SK-N-SH (cell line): ENCODE measurements at regions not wholly inside any gene's neighbourhood (a gene's known extent, or its start where the extent isn't known, plus 50 kb on each side); places are given as distances from the start of the nearest gene placed in this dataset.

ENCODE experiments used
- EZH2phosphoT487 ChIP-seq: fragments of 200-600 bp; sonication (generic); IDR thresholded peaks from 2 replicates; pipeline ENCODE4 v1.6.1; 2017; ENCODE audit warnings: low read depth, mixed run types, mild to moderate bottlenecking, antibody characterized with exemption, moderate library complexity, borderline replicate concordance
- JUND ChIP-seq: IDR thresholded peaks from 2 replicates; pipeline ENCODE4 v1.4.0; 2012
- NFIC ChIP-seq: IDR thresholded peaks from 2 replicates; pipeline ENCODE4 v1.4.0; 2012; ENCODE audit warnings: borderline replicate concordance
- POLR2AphosphoS5 ChIP-seq: IDR thresholded peaks from 2 replicates; pipeline ENCODE4 v1.6.1; 2012; ENCODE audit warnings: low read depth, low read length
- RFX5 ChIP-seq: IDR thresholded peaks from 2 replicates; pipeline ENCODE4 v1.6.1; 2012; ENCODE audit warnings: mild to moderate bottlenecking, improper control_type of control experiment, low read length
- RXRA ChIP-seq: IDR thresholded peaks from 2 replicates; pipeline ENCODE4 v1.4.0; 2012; ENCODE audit warnings: low read depth, mild to moderate bottlenecking, borderline replicate concordance
- SMC3 ChIP-seq: IDR thresholded peaks from 2 replicates; pipeline ENCODE4 v1.6.1; 2012; ENCODE audit warnings: low read depth, low read length, improper control_type of control experiment
- TEAD4 ChIP-seq: IDR thresholded peaks from 2 replicates; pipeline ENCODE4 v1.4.0; 2012; ENCODE audit warnings: mild to moderate bottlenecking, borderline replicate concordance; ENCODE audit not compliant: insufficient read depth
- YY1 ChIP-seq: IDR thresholded peaks from 2 replicates; pipeline ENCODE4 v1.4.0; 2012; ENCODE audit warnings: low read depth, mild to moderate bottlenecking
- TF ChIP-seq, protein P1 (sequence below): IDR thresholded peaks from 2 replicates; pipeline ENCODE4 v1.6.1; 2012; ENCODE audit warnings: mild to moderate bottlenecking, low read depth, low read length, moderate library complexity
- TF ChIP-seq, protein P2 (sequence below): fragments of 200-600 bp; sonication (generic); IDR thresholded peaks from 2 replicates; pipeline ENCODE4 v1.6.1; 2017; ENCODE audit warnings: antibody characterized with exemption, mild to moderate bottlenecking, moderate library complexity
- TF ChIP-seq, protein P3 (sequence below): fragments of 150-350 bp; IDR thresholded peaks from 2 replicates; pipeline ENCODE4 v1.6.1; 2017; ENCODE audit warnings: antibody characterized with exemption, low read length, low read depth, borderline replicate concordance

DNA sequence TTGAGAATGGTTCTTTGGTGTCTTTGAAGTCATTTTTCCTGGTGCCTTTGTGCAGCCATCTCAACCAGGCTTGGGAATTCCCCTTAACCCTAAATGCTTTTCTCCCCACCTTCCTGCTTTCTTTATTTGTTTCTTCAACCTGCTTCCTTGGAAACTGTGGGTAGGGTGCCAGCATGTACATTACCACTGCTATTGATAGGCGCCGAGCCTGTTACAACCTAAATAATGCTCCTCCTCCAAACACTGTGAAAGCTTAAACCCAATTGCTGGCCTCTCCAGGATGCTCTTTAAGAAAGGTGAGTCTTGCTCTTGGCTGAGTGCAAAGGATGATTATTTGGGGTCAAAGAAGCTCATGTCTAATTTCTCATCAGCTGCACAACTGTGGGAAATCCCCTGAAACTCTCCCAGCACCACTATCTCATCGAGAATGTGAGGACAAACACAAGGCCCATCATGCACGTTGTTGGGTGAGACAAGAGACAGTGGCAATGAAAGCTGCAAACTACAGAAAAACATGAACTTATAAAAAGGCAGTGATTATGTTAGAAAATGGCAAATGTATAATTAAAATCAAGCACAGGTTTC, 285.5 kb upstream of the IGFBP3 start:
- TF ChIP-seq TEAD4 (no peak), POLR2AphosphoS5 (no peak), RXRA (no peak), EZH2phosphoT487 (no peak), YY1 (no peak), NFIC (no peak), RFX5 (no peak), SMC3 (no peak), JUND (no peak)
- TF ChIP-seq, protein P1, sequence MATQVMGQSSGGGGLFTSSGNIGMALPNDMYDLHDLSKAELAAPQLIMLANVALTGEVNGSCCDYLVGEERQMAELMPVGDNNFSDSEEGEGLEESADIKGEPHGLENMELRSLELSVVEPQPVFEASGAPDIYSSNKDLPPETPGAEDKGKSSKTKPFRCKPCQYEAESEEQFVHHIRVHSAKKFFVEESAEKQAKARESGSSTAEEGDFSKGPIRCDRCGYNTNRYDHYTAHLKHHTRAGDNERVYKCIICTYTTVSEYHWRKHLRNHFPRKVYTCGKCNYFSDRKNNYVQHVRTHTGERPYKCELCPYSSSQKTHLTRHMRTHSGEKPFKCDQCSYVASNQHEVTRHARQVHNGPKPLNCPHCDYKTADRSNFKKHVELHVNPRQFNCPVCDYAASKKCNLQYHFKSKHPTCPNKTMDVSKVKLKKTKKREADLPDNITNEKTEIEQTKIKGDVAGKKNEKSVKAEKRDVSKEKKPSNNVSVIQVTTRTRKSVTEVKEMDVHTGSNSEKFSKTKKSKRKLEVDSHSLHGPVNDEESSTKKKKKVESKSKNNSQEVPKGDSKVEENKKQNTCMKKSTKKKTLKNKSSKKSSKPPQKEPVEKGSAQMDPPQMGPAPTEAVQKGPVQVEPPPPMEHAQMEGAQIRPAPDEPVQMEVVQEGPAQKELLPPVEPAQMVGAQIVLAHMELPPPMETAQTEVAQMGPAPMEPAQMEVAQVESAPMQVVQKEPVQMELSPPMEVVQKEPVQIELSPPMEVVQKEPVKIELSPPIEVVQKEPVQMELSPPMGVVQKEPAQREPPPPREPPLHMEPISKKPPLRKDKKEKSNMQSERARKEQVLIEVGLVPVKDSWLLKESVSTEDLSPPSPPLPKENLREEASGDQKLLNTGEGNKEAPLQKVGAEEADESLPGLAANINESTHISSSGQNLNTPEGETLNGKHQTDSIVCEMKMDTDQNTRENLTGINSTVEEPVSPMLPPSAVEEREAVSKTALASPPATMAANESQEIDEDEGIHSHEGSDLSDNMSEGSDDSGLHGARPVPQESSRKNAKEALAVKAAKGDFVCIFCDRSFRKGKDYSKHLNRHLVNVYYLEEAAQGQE: no peak
- TF ChIP-seq, protein P2, sequence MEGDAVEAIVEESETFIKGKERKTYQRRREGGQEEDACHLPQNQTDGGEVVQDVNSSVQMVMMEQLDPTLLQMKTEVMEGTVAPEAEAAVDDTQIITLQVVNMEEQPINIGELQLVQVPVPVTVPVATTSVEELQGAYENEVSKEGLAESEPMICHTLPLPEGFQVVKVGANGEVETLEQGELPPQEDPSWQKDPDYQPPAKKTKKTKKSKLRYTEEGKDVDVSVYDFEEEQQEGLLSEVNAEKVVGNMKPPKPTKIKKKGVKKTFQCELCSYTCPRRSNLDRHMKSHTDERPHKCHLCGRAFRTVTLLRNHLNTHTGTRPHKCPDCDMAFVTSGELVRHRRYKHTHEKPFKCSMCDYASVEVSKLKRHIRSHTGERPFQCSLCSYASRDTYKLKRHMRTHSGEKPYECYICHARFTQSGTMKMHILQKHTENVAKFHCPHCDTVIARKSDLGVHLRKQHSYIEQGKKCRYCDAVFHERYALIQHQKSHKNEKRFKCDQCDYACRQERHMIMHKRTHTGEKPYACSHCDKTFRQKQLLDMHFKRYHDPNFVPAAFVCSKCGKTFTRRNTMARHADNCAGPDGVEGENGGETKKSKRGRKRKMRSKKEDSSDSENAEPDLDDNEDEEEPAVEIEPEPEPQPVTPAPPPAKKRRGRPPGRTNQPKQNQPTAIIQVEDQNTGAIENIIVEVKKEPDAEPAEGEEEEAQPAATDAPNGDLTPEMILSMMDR: no peak
- TF ChIP-seq, protein P3, sequence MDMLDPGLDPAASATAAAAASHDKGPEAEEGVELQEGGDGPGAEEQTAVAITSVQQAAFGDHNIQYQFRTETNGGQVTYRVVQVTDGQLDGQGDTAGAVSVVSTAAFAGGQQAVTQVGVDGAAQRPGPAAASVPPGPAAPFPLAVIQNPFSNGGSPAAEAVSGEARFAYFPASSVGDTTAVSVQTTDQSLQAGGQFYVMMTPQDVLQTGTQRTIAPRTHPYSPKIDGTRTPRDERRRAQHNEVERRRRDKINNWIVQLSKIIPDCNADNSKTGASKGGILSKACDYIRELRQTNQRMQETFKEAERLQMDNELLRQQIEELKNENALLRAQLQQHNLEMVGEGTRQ: no peak
